Mesenchymal stem cell (in vitro differentiated cells and primary cell): ENCODE measurements at regions not wholly inside any gene's neighbourhood (a gene's known extent, or its start where the extent isn't known, plus 50 kb on each side); places are given as distances from the start of the nearest gene placed in this dataset.

Experiments
- DNase-seq: peaks from one replicate; pipeline ENCODE4 v3.0.0-alpha.2; 2013
- H2AFZ ChIP-seq: one replicate; pipeline ENCODE4 v1.6.1; 2013; ENCODE audit warnings: low read depth, mild to moderate bottlenecking, control low read depth, inconsistent platforms, low read length, moderate library complexity
- H2AK5ac ChIP-seq: 2 replicates; pipeline ENCODE4 v1.6.1; 2013; ENCODE audit warnings: low read length, moderate library complexity, mild to moderate bottlenecking, inconsistent platforms; ENCODE audit not compliant: severe bottlenecking
- H2BK120ac ChIP-seq: one replicate; pipeline ENCODE4 v1.6.1; 2013; ENCODE audit warnings: low read depth, mild to moderate bottlenecking, inconsistent platforms, low read length, moderate library complexity
- H2BK12ac ChIP-seq, 2 experiments: one replicate each; pipeline ENCODE4 v1.6.1; 2013; ENCODE audit warnings: inconsistent platforms in 2 of 2, low read length in 2 of 2, mild to moderate bottlenecking in 2 of 2, moderate library complexity in 2 of 2, control low read depth in 1 of 2
- H2BK15ac ChIP-seq: one replicate; pipeline ENCODE4 v1.6.1; 2013; ENCODE audit warnings: mild to moderate bottlenecking, low read depth, inconsistent platforms; ENCODE audit not compliant: poor library complexity, severe bottlenecking
- H2BK5ac ChIP-seq: 2 replicates; pipeline ENCODE4 v1.6.1; 2013; ENCODE audit warnings: low read depth, mild to moderate bottlenecking, low read length, control low read depth, inconsistent platforms; ENCODE audit not compliant: poor library complexity, severe bottlenecking
- H3K14ac ChIP-seq, 2 experiments: one replicate each; pipeline ENCODE4 v1.6.1; 2013; ENCODE audit warnings: inconsistent platforms in 2 of 2, low read length in 2 of 2, control low read depth in 1 of 2, mild to moderate bottlenecking in 1 of 2, moderate library complexity in 1 of 2
- H3K18ac ChIP-seq, 2 experiments: one replicate each; pipeline ENCODE4 v1.6.1; 2013; ENCODE audit warnings: inconsistent platforms in 2 of 2, low read length in 2 of 2, control low read depth in 1 of 2, low read depth in 1 of 2, mild to moderate bottlenecking in 1 of 2
- H3K23ac ChIP-seq, 2 experiments: one replicate each; pipeline ENCODE4 v1.6.1; 2013; ENCODE audit warnings: inconsistent platforms in 2 of 2, low read length in 2 of 2, mild to moderate bottlenecking in 2 of 2, moderate library complexity in 2 of 2, control low read depth in 1 of 2
- H3K27ac ChIP-seq: 2 replicates; pipeline ENCODE4 v1.5.1; 2013; ENCODE audit warnings: mild to moderate bottlenecking, moderate library complexity, low read length, control low read depth, inconsistent platforms; ENCODE audit not compliant: poor library complexity, severe bottlenecking
- H3K27me3 ChIP-seq, 2 experiments: 2 replicates each; pipeline versions ENCODE4 v1.6.1 to v1.7.0; 2013; ENCODE audit warnings: low read length in 2 of 2, mild to moderate bottlenecking in 2 of 2, moderate library complexity in 2 of 2, control low read depth in 1 of 2, inconsistent platforms in 1 of 2; ENCODE audit not compliant: control insufficient read depth in 1 of 2, insufficient read depth in 1 of 2
- H3K36me3 ChIP-seq, 2 experiments: 2 replicates each; pipeline versions ENCODE4 v1.6.1 to v1.7.0; 2013; ENCODE audit warnings: low read length in 2 of 2, control low read depth in 1 of 2, inconsistent platforms in 1 of 2, low read depth in 1 of 2, mild to moderate bottlenecking in 1 of 2; ENCODE audit not compliant: insufficient read depth in 2 of 2, control insufficient read depth in 1 of 2
- H3K4ac ChIP-seq, 2 experiments: one replicate each; pipeline ENCODE4 v1.6.1; 2013; ENCODE audit warnings: inconsistent platforms in 2 of 2, low read length in 2 of 2, mild to moderate bottlenecking in 2 of 2, moderate library complexity in 2 of 2, control low read depth in 1 of 2, low read depth in 1 of 2
- H3K4me1 ChIP-seq: 2 replicates; pipeline ENCODE4 v1.6.1; 2013; ENCODE audit warnings: low read depth, low read length, control low read depth; ENCODE audit not compliant: control insufficient read depth, insufficient read depth
- H3K4me2 ChIP-seq: 2 replicates; pipeline ENCODE4 v1.6.1; 2013; ENCODE audit warnings: low read length, mild to moderate bottlenecking, inconsistent platforms; ENCODE audit not compliant: poor library complexity, severe bottlenecking
- H3K4me3 ChIP-seq, 2 experiments: 2 replicates each; pipeline versions ENCODE4 v1.5.1 to v1.7.0; 2013; ENCODE audit warnings: low read length in 2 of 2, mild to moderate bottlenecking in 2 of 2, control low read depth in 1 of 2, low read depth in 1 of 2; ENCODE audit not compliant: insufficient read depth in 1 of 2
- H3K79me1 ChIP-seq: replicated peaks from 2 replicates; pipeline ENCODE4 v1.6.1; 2013; ENCODE audit warnings: mild to moderate bottlenecking, control low read depth, low read length, inconsistent platforms; ENCODE audit not compliant: poor library complexity, severe bottlenecking
- H3K9ac ChIP-seq: 2 replicates; pipeline ENCODE4 v1.7.0; 2013; ENCODE audit warnings: mild to moderate bottlenecking, low read length, moderate library complexity
- H3K9me3 ChIP-seq: 2 replicates; pipeline ENCODE4 v1.7.0; 2013; ENCODE audit warnings: mild to moderate bottlenecking, low read length; ENCODE audit not compliant: control insufficient read depth
- H4K8ac ChIP-seq: one replicate; pipeline ENCODE4 v1.6.1; 2013; ENCODE audit warnings: inconsistent platforms, mild to moderate bottlenecking, low read length, moderate library complexity
- H4K91ac ChIP-seq: one replicate; pipeline ENCODE4 v1.6.1; 2013; ENCODE audit warnings: mild to moderate bottlenecking, low read length, inconsistent platforms
- WGBS: methylation state at CpG from one replicate; pipeline ENCODE4 v1.1.7; 2013; ENCODE audit warnings: mixed read lengths; 5-methylcytosine and 5-hydroxymethylcytosine counted together

- H3K4ac ChIP-seq = peak overlapping the region in 1 of 2 experiments; percentile 24
- H2BK120ac ChIP-seq = no peak overlapping the region
- no peak overlapping the region for H2BK15ac ChIP-seq
- peak overlapping the region; percentile 85 for H3K9ac ChIP-seq
- H3K18ac ChIP-seq = peak overlapping the region in 1 of 2 experiments; percentile 64
- H3K27me3 ChIP-seq = no peaks in the 10 kb centered on the region
- H2BK5ac ChIP-seq = no peak overlapping the region
- peak overlapping the region in 1 of 2 experiments; percentile 62 for H3K4me3 ChIP-seq
- H3K27ac ChIP-seq = peak overlapping the region; percentile 82
- no peak overlapping the region for H3K4me2 ChIP-seq
- DNase-seq = peak; percentile 65
- H2AFZ ChIP-seq = no peak overlapping the region
- no peaks in the 10 kb centered on the region for H3K79me1 ChIP-seq
- H3K23ac ChIP-seq = no peak overlapping the region
- WGBS = 90% methylated on average over 11 of the region's 11 CpGs
- no peak overlapping the region for H3K14ac ChIP-seq
- no peaks in the 10 kb centered on the region for H3K36me3 ChIP-seq
- peaks cover 5% of the 10 kb centered on the region for H3K9me3 ChIP-seq
- H2BK12ac ChIP-seq = peak overlapping the region; percentile 38 to 89
- no peak overlapping the region for H2AK5ac ChIP-seq
- H4K8ac ChIP-seq = peak overlapping the region; percentile 45
- H3K4me1 ChIP-seq = peaks cover 10% of the 10 kb centered on the region
- H4K91ac ChIP-seq = no peak overlapping the region
Measured at GRCh38 chr20:4089756-4090487, 58.7 kb upstream of the SMOX start.

GRCh38 chr20:4088766-4089165 is 59.9 kb upstream of the SMOX start:
- 95% methylated on average over 4 of the region's 4 CpGs for WGBS

GRCh38 chr20:4087923-4088322 is 60.7 kb upstream of the SMOX start:
- H3K18ac ChIP-seq = no peak overlapping the region
- no peak overlapping the region for H2BK12ac ChIP-seq
- DNase-seq = peak; percentile 33
- no peaks in the 10 kb centered on the region for H3K9me3 ChIP-seq
- H2BK5ac ChIP-seq = no peak overlapping the region
- H2BK120ac ChIP-seq = no peak overlapping the region
- H4K8ac ChIP-seq = no peak overlapping the region
- H3K14ac ChIP-seq = no peak overlapping the region
- H3K27ac ChIP-seq = no peak overlapping the region
- H4K91ac ChIP-seq = no peak overlapping the region
- H3K4me1 ChIP-seq = peaks cover 13% of the 10 kb centered on the region
- H3K4me3 ChIP-seq = no peak overlapping the region
- H3K27me3 ChIP-seq = no peaks in the 10 kb centered on the region
- H3K36me3 ChIP-seq = no peaks in the 10 kb centered on the region
- no peak overlapping the region for H2BK15ac ChIP-seq
- no peak overlapping the region for H2AK5ac ChIP-seq
- no peak overlapping the region for H3K9ac ChIP-seq
- no peaks in the 10 kb centered on the region for H3K79me1 ChIP-seq
- H3K23ac ChIP-seq = no peak overlapping the region
- H3K4ac ChIP-seq = no peak overlapping the region
- no peak overlapping the region for H2AFZ ChIP-seq
- WGBS = 40% methylated on average over 2 of the region's 4 CpGs
- no peak overlapping the region for H3K4me2 ChIP-seq

More at GRCh38 chr20:4088766-4089165, 59.9 kb upstream of the SMOX start:
- no peak overlapping the region for H4K91ac ChIP-seq
- no peak for DNase-seq
- H3K4ac ChIP-seq = no peak overlapping the region
- no peak overlapping the region for H2BK5ac ChIP-seq
- H3K4me1 ChIP-seq = peaks cover 10% of the 10 kb centered on the region
- peak overlapping the region; percentile 42 for H2BK120ac ChIP-seq
- no peak overlapping the region for H3K14ac ChIP-seq
- peak overlapping the region; percentile 72 for H2AK5ac ChIP-seq
- no peak overlapping the region for H3K23ac ChIP-seq
- no peak overlapping the region for H3K4me3 ChIP-seq
- H3K18ac ChIP-seq = no peak overlapping the region
- H3K36me3 ChIP-seq = no peaks in the 10 kb centered on the region
- no peak overlapping the region for H2AFZ ChIP-seq
- no peak overlapping the region for H3K9ac ChIP-seq
- H3K27ac ChIP-seq = no peak overlapping the region
- H3K4me2 ChIP-seq = no peak overlapping the region
- H3K9me3 ChIP-seq = no peaks in the 10 kb centered on the region
- no peaks in the 10 kb centered on the region for H3K27me3 ChIP-seq
- H2BK15ac ChIP-seq = peak overlapping the region; percentile 62
- no peaks in the 10 kb centered on the region for H3K79me1 ChIP-seq
- H4K8ac ChIP-seq = no peak overlapping the region
- H2BK12ac ChIP-seq = peak overlapping the region; percentile 45 to 52

- H4K91ac ChIP-seq = no peak overlapping the region
- H3K14ac ChIP-seq = no peak overlapping the region
- H3K36me3 ChIP-seq = no peaks in the 10 kb centered on the region
- no peak overlapping the region for H2BK5ac ChIP-seq
- no peak for DNase-seq
- H2AFZ ChIP-seq = no peak overlapping the region
- H3K4me1 ChIP-seq = peaks cover 16% of the 10 kb centered on the region
- no peak overlapping the region for H2AK5ac ChIP-seq
- no peak overlapping the region for H3K23ac ChIP-seq
- H2BK12ac ChIP-seq = no peak overlapping the region
- no peak overlapping the region for H4K8ac ChIP-seq
- H3K4me3 ChIP-seq = no peak overlapping the region
- no peak overlapping the region for H3K9ac ChIP-seq
- no peak overlapping the region for H3K4me2 ChIP-seq
- no peak overlapping the region for H2BK15ac ChIP-seq
- no peak overlapping the region for H3K18ac ChIP-seq
- H3K9me3 ChIP-seq = no peaks in the 10 kb centered on the region
- 80% methylated on average over 12 of the region's 13 CpGs for WGBS
- H3K4ac ChIP-seq = no peak overlapping the region
- H2BK120ac ChIP-seq = no peak overlapping the region
- H3K79me1 ChIP-seq = no peaks in the 10 kb centered on the region
- no peaks in the 10 kb centered on the region for H3K27me3 ChIP-seq
- H3K27ac ChIP-seq = no peak overlapping the region
Measured at GRCh38 chr20:4086771-4087687, 61.6 kb upstream of the SMOX start.
